ENCODE measurements at regions not wholly inside any gene's neighbourhood (a gene's known extent, or its start where the extent isn't known, plus 50 kb on each side); places are given as distances from the start of the nearest gene placed in this dataset.

DNA sequence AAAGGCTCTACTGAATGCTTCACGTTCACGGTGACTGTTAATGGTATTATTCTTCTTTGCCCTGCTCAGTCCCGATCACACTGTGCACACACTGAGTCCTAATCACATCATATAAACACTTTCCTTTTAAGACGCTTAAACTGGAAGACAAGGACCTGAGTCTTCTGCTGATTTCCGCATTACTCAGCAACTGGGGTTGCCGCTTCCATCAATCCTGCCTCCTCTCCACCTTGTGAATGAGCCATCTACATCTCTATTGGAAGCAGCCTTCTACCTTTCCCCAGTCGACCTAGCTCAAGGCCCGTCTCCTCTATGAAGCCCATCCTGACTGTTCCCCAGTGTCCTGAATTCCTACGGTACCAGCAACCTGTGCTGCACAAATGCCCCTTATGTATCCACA, 104.7 kb downstream of the NCOR2 start:
- peaks cover 0 to 17% (median 11%) of the 10 kb centered on the region in 4 donors for H3K4me1 ChIP-seq
- H3K9me3 ChIP-seq = no peaks in the 10 kb centered on the region
- H3K27ac ChIP-seq = no peak overlapping the region
- TF ChIP-seq, protein P1, sequence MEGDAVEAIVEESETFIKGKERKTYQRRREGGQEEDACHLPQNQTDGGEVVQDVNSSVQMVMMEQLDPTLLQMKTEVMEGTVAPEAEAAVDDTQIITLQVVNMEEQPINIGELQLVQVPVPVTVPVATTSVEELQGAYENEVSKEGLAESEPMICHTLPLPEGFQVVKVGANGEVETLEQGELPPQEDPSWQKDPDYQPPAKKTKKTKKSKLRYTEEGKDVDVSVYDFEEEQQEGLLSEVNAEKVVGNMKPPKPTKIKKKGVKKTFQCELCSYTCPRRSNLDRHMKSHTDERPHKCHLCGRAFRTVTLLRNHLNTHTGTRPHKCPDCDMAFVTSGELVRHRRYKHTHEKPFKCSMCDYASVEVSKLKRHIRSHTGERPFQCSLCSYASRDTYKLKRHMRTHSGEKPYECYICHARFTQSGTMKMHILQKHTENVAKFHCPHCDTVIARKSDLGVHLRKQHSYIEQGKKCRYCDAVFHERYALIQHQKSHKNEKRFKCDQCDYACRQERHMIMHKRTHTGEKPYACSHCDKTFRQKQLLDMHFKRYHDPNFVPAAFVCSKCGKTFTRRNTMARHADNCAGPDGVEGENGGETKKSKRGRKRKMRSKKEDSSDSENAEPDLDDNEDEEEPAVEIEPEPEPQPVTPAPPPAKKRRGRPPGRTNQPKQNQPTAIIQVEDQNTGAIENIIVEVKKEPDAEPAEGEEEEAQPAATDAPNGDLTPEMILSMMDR (IDR thresholded peaks at IDR 0.05) = no peak
- no peak for DNase-seq
- H3K4me3 ChIP-seq = no peak overlapping the region
- peaks cover 13 to 79% (median 56%) of the 10 kb centered on the region in 3 donors for H3K36me3 ChIP-seq
- no peaks in the 10 kb centered on the region for H3K27me3 ChIP-seq
- intact Hi-C loops (cut with DNase I; ENCODE audit: low total_unique reads) = loop anchor here (5.0 kb wide), 1 partner anchor 35 kb away; no protein-coding TSS in a partner anchor

DNA sequence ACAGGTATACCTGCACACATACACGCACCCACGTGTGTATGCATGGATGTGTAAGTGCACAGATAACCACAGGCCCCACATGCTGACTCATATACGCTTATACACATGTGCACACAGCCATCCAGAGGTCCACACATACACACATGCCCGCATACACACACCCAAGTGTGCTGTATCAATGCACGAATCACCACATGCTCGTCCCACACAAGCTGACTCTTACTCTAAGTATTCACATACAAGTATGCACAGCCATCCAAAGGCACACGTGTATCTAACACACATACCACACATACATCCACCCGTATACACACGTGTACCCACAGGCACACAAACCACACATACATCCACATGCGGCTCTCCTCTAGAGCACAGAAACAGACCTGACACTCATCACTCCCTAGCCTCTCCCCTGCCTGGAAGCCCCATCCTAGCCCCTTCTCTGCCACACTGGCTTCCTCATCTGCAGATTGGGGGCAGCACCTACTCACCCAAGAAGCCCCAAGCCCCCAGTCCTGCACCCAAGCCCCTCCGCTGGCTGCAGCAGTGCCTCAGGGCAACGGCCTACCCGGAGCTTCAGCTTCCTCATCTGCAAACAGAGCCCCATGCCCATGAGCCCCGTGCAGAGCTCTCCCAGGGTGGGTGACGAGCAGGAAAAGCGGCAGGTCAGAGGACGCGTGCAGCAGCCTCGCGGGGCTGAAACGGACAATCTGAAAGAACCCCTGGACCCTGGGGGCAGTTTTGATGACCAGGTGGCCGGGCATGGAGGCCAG, 105.4 kb downstream of the NCOR2 start:
- intact Hi-C loops (cut with DNase I; ENCODE audit: low total_unique reads) = loop anchor here (5.0 kb wide), 1 partner anchor 35 kb away; no protein-coding TSS in a partner anchor
- TF ChIP-seq, protein P1 (IDR thresholded peaks at IDR 0.05) = no peak
- Histone ChIP-seq H3K36me3 (peaks cover 13 to 79% (median 56%) of the 10 kb centered on the region in 3 donors), H3K27me3 (no peaks in the 10 kb centered on the region), H3K9me3 (no peaks in the 10 kb centered on the region), H3K4me3 (no peak overlapping the region), H3K4me1 (peaks cover 5 to 24% (median 18%) of the 10 kb centered on the region in 4 donors), H3K27ac (no peak overlapping the region)
- DNase-seq = no peak

DNA sequence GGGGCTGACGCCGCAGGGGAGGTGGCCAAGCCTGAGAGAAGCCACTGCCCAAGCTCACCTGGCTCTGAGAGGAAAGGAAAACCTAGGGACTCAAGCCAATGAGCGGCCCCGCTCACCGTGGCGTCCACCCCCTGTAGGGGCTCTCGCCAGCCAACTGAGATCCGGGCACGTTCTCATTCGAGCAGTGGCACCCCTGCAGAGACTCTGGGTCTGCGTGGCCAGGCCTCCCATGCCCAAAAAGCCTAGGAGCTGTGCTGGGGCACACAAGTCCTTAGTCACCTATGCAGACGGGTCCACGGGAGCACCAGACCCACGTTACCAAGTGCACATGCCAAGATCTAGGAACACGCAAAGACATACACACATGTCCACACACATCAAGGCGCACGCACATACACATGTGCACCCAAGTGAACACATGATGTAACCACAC, 106.2 kb downstream of the NCOR2 start:
- TF ChIP-seq, protein P1 (IDR thresholded peaks at IDR 0.05) = no peak
- H3K27ac ChIP-seq = no peak overlapping the region
- H3K9me3 ChIP-seq = no peaks in the 10 kb centered on the region
- peaks cover 5 to 31% (median 23%) of the 10 kb centered on the region in 4 donors for H3K4me1 ChIP-seq
- H3K27me3 ChIP-seq = no peaks in the 10 kb centered on the region
- H3K4me3 ChIP-seq = no peak overlapping the region
- peaks cover 13 to 80% (median 52%) of the 10 kb centered on the region in 3 donors for H3K36me3 ChIP-seq
- intact Hi-C loops (cut with DNase I; ENCODE audit: low total_unique reads) = loop anchor here (5.0 kb wide), 1 partner anchor 36 kb away; no protein-coding TSS in a partner anchor
- no peak for DNase-seq

DNA sequence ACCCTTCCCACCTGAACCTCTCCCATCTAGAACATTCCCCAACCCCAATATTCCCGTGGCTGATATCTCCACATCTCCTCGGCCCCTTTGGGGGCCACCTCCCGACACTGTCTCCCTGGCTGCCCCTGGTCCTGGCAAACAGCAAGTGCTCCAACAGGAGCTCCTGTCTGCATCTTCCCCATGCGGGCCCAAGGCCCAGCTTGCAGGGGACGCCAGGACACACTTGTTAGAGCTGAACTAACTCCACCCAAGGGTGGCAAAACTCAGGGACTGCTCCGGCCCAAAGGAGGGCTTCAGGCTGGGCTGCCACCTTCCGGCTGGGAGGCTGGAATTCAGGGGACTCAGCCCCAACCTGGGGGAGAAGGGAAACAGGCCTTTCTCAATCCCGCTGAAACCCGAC, 106.6 kb downstream of the NCOR2 start:
- no peak overlapping the region for H3K4me3 ChIP-seq
- peaks cover 10 to 80% (median 47%) of the 10 kb centered on the region in 3 donors for H3K36me3 ChIP-seq
- no peaks in the 10 kb centered on the region for H3K27me3 ChIP-seq
- no peaks in the 10 kb centered on the region for H3K9me3 ChIP-seq
- intact Hi-C loops (cut with DNase I; ENCODE audit: low total_unique reads) = loop anchor here (5.0 kb wide), 1 partner anchor 37 kb away; no protein-coding TSS in a partner anchor
- no peak overlapping the region for H3K27ac ChIP-seq
- peaks cover 5 to 31% (median 23%) of the 10 kb centered on the region in 4 donors for H3K4me1 ChIP-seq
- DNase-seq = no peak
- TF ChIP-seq, protein P1 (IDR thresholded peaks at IDR 0.05) = no peak

DNA sequence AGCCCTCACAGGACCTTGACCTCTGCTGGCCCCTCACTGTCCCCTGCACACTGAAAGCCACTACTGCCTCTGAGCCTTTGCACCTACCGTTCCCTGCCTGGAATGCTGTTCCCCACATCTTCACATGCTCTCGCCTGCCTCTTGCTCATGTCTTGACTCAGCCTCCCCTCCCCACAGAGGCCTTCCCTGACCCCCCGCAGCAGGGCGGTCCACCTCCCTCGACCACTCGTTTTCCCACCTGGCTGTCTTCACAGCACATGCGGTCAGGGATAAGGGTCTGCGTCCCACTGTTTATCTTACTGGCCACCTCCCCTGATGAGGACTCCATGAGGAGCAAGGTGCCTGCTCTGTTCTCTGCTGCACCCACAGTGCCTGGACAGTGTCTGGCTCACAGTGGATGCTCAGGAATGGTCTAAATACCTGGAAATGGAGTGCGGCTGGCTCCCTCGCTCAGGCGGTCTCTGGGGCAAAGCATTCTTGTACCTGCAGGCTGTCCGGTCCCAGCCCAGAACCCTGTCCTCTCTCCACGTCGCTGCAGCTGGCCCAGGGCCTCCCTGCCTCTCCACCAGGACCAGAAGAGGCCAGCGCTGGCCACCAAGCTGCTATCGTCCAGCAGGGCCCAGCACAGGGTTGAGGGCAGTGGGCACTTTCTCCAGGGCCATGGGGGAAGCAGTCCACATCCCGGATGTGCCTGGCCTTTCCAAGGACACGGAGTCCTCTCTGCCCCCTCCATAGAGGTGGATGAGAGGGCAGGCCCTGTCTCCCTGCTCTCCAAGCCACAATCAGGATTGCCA, 107.4 kb downstream of the NCOR2 start:
- TF ChIP-seq, protein P1 (IDR thresholded peaks at IDR 0.05) = no peak
- Histone ChIP-seq H3K27ac (no peak overlapping the region), H3K27me3 (no peaks in the 10 kb centered on the region), H3K9me3 (no peaks in the 10 kb centered on the region), H3K4me1 (peaks cover 5 to 36% (median 25%) of the 10 kb centered on the region in 4 donors), H3K36me3 (peaks cover 3 to 80% (median 40%) of the 10 kb centered on the region in 3 donors), H3K4me3 (no peak overlapping the region)
- no peak for DNase-seq
- intact Hi-C loops (cut with DNase I; ENCODE audit: low total_unique reads) = loop anchor here (5.0 kb wide), 3 partner anchors 37 to 107 kb away; partner anchors contain the start of gene NCOR2

Data from tibial artery (tissue), 4 donors.